ENCODE measurements at regions not wholly inside any gene's neighbourhood (a gene's known extent, or its start where the extent isn't known, plus 50 kb on each side); places are given as distances from the start of the nearest gene placed in this dataset.

DNA sequence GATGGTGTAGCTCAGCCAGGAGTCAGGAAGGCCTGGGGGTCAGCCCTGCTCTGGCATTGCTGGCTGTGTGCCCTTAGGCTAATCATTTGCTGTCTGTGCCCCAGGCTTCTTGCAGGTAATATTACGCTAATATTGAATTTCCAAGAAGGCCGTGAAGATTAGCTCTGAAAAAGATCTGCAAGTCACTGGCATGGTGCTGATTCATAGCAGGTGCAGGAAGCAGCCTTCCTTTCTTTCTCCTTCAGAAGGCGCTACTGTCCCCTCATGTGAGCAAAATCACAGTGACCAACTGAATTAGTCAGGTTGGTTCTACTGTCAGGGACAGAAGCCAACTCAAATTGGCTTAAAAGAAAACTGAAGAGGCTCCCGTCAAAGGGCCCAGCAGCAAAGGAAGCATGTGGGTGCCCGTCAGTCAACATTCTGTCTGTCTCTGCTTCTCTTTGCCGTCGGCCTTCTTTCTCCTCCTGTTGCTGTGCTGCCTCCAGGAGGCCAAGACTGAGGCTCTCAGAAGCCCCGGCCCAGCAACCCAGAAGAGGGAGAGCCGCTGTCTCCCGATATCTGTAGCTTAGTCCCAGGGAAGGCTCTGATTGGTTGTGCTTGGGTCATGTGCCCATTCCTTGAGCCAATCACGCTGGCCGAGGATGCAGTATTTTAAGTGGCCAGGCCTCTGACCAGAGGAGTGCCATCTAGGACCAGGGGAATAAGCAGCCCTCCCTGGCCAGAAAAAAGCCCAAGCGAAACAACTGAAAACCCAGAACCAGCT, 67.8 kb upstream of the NEURL1B start:
- TF ChIP-seq, protein P1, sequence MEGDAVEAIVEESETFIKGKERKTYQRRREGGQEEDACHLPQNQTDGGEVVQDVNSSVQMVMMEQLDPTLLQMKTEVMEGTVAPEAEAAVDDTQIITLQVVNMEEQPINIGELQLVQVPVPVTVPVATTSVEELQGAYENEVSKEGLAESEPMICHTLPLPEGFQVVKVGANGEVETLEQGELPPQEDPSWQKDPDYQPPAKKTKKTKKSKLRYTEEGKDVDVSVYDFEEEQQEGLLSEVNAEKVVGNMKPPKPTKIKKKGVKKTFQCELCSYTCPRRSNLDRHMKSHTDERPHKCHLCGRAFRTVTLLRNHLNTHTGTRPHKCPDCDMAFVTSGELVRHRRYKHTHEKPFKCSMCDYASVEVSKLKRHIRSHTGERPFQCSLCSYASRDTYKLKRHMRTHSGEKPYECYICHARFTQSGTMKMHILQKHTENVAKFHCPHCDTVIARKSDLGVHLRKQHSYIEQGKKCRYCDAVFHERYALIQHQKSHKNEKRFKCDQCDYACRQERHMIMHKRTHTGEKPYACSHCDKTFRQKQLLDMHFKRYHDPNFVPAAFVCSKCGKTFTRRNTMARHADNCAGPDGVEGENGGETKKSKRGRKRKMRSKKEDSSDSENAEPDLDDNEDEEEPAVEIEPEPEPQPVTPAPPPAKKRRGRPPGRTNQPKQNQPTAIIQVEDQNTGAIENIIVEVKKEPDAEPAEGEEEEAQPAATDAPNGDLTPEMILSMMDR (IDR thresholded peaks at IDR 0.05), result no peak
- TF ChIP-seq POLR2A (IDR thresholded peaks at IDR 0.05), result no peak
